ENCODE measurements at regions not wholly inside any gene's neighbourhood (a gene's known extent, or its start where the extent isn't known, plus 50 kb on each side); places are given as distances from the start of the nearest gene placed in this dataset.

DNA sequence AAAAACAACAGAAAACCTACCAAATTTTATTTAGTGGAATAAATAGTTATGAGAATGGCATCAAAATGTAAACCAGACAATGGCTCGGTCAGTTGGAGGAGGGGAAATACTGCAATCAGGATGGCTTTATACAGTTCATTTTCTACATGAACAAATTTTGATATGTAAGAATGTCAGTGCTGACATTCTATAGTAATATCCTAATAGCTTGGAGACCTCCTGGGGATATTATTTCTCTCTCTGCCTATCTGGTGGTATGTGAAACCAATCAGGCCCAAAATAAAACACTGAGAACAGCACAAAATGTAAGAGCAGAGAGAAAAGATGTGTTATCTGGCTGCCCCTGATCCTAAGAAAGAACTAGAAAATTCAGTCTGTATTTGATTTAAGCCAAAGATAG is 327.7 kb downstream of the UBE3D start:
- POLR2A ChIA-PET = no interaction called here
- no peak for FAIRE-seq
- TF ChIP-seq NPAS2 (CRISPR knock-in tag; IDR thresholded peaks at IDR 0.05; ENCODE audit: borderline replicate concordance) (no peak), CBX2 (IDR thresholded peaks at IDR 0.05; ENCODE audit: borderline replicate concordance, low read depth) (no peak), FOXS1 (CRISPR knock-in tag; IDR thresholded peaks at IDR 0.05) (no peak), CHD2 (IDR thresholded peaks at IDR 0.05; ENCODE audit: low read length, partially characterized antibody) (no peak), CBX8 (IDR thresholded peaks at IDR 0.05) (no peak), ESRRA (IDR thresholded peaks at IDR 0.05; ENCODE audit: borderline replicate concordance, low read length) (no peak), TP53 (CRISPR knock-in tag; IDR thresholded peaks at IDR 0.05) (no peak), MAZ (IDR thresholded peaks at IDR 0.05; ENCODE audit: borderline replicate concordance, low read depth, low read length) (no peak), HOXB5 (CRISPR knock-in tag; IDR thresholded peaks at IDR 0.05) (no peak), HOXB13 (CRISPR knock-in tag; IDR thresholded peaks at IDR 0.05; ENCODE audit: low read depth) (no peak), TFCP2L1 (CRISPR knock-in tag; IDR thresholded peaks at IDR 0.05) (no peak), GATA3 (IDR thresholded peaks at IDR 0.05; ENCODE audit: borderline replicate concordance) (no peak), FOSL2 (IDR thresholded peaks at IDR 0.05) (no peak), FOSL2 (CRISPR knock-in tag; IDR thresholded peaks at IDR 0.05) (no peak)
- TF ChIP-seq, protein P1, sequence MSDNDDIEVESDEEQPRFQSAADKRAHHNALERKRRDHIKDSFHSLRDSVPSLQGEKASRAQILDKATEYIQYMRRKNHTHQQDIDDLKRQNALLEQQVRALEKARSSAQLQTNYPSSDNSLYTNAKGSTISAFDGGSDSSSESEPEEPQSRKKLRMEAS (IDR thresholded peaks at IDR 0.05) = no peak
- TF ChIP-seq, protein P2, sequence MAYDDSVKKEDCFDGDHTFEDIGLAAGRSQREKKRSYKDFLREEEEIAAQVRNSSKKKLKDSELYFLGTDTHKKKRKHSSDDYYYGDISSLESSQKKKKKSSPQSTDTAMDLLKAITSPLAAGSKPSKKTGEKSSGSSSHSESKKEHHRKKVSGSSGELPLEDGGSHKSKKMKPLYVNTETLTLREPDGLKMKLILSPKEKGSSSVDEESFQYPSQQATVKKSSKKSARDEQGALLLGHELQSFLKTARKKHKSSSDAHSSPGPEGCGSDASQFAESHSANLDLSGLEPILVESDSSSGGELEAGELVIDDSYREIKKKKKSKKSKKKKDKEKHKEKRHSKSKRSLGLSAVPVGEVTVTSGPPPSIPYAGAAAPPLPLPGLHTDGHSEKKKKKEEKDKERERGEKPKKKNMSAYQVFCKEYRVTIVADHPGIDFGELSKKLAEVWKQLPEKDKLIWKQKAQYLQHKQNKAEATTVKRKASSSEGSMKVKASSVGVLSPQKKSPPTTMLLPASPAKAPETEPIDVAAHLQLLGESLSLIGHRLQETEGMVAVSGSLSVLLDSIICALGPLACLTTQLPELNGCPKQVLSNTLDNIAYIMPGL (CRISPR knock-in tag; IDR thresholded peaks at IDR 0.05; ENCODE audit: borderline replicate concordance) = no peak
- TF ChIP-seq, protein P3, sequence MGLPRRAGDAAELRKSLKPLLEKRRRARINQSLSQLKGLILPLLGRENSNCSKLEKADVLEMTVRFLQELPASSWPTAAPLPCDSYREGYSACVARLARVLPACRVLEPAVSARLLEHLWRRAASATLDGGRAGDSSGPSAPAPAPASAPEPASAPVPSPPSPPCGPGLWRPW (IDR thresholded peaks at IDR 0.05) = no peak
- H3K27ac ChIP-seq = no peak overlapping the region
- CTCF ChIA-PET = no interaction called here
- H3K9me3 ChIP-seq = no peaks in the 10 kb centered on the region
- H3K4me1 ChIP-seq = no peaks in the 10 kb centered on the region
- no peak overlapping the region for H3K4me2 ChIP-seq
- DNase-seq (ENCODE audit: low read depth in 1 of 2, low spot score in 1 of 2) = no peak
- H3K4me3 ChIP-seq = no peak overlapping the region
- ATAC-seq = no peak
- WGBS (ENCODE audit: missing lambda C conversion rate) = 92% methylated on average over 1 of the region's 1 CpG

DNA sequence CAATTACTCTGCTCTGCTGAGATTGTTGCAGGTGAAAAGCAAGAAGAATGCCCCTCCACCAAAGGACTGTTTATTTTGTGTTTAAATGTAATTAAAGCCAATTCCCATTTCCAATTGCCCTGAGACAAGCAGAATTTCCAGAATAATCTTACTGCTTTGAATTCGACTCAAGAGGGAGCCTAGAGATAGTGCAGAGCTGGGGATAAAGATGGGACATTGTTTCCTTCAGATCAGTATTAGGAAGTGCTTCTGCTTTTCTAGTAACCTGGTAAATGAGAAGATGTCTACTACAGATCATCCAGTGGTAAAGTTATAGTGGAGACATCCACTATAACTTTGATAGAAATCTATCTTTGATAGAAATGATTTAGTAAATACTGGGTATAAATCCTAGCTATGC is 326.9 kb downstream of the UBE3D start:
- 0% methylated on average over 1 of the region's 1 CpG for WGBS (ENCODE audit: missing lambda C conversion rate)
- no peak overlapping the region for H3K4me3 ChIP-seq
- no peak overlapping the region for H3K4me2 ChIP-seq
- CTCF ChIA-PET = no interaction called here
- ATAC-seq = no peak
- no peaks in the 10 kb centered on the region for H3K9me3 ChIP-seq
- H3K4me1 ChIP-seq = no peaks in the 10 kb centered on the region
- no peak for FAIRE-seq
- TF ChIP-seq ZSCAN20 (CRISPR knock-in tag; IDR thresholded peaks at IDR 0.05) (no peak), HOXA7 (CRISPR knock-in tag; IDR thresholded peaks at IDR 0.05) (no peak), FOSB (CRISPR knock-in tag; IDR thresholded peaks at IDR 0.05) (no peak), CBX8 (IDR thresholded peaks at IDR 0.05) (no peak), MYC (IDR thresholded peaks at IDR 0.05; ENCODE audit: borderline replicate concordance, low read length) (no peak), NFE2L2 (conservative IDR thresholded peaks at IDR 0.05; ENCODE audit: low read length) (no peak), FOXS1 (CRISPR knock-in tag; IDR thresholded peaks at IDR 0.05) (no peak), HDAC2 (IDR thresholded peaks at IDR 0.05) (no peak), RCOR1 (IDR thresholded peaks at IDR 0.05; ENCODE audit: low read depth, low read length) (no peak)
- TF ChIP-seq, protein P4, sequence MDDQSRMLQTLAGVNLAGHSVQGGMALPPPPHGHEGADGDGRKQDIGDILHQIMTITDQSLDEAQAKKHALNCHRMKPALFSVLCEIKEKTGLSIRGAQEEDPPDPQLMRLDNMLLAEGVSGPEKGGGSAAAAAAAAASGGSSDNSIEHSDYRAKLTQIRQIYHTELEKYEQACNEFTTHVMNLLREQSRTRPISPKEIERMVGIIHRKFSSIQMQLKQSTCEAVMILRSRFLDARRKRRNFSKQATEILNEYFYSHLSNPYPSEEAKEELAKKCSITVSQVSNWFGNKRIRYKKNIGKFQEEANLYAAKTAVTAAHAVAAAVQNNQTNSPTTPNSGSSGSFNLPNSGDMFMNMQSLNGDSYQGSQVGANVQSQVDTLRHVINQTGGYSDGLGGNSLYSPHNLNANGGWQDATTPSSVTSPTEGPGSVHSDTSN (IDR thresholded peaks at IDR 0.05) = no peak
- TF ChIP-seq, protein P5, sequence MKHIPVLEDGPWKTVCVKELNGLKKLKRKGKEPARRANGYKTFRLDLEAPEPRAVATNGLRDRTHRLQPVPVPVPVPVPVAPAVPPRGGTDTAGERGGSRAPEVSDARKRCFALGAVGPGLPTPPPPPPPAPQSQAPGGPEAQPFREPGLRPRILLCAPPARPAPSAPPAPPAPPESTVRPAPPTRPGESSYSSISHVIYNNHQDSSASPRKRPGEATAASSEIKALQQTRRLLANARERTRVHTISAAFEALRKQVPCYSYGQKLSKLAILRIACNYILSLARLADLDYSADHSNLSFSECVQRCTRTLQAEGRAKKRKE (CRISPR knock-in tag; IDR thresholded peaks at IDR 0.05; ENCODE audit: low read depth) = no peak
- TF ChIP-seq, protein P6, sequence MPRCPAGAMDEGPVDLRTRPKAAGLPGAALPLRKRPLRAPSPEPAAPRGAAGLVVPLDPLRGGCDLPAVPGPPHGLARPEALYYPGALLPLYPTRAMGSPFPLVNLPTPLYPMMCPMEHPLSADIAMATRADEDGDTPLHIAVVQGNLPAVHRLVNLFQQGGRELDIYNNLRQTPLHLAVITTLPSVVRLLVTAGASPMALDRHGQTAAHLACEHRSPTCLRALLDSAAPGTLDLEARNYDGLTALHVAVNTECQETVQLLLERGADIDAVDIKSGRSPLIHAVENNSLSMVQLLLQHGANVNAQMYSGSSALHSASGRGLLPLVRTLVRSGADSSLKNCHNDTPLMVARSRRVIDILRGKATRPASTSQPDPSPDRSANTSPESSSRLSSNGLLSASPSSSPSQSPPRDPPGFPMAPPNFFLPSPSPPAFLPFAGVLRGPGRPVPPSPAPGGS (IDR thresholded peaks at IDR 0.05) = no peak
- no peak overlapping the region for H3K27ac ChIP-seq
- no peak for DNase-seq (ENCODE audit: low read depth in 1 of 2, low spot score in 1 of 2)
- POLR2A ChIA-PET = no interaction called here
